ENCODE measurements at regions not wholly inside any gene's neighbourhood (a gene's known extent, or its start where the extent isn't known, plus 50 kb on each side); places are given as distances from the start of the nearest gene placed in this dataset.

DNA sequence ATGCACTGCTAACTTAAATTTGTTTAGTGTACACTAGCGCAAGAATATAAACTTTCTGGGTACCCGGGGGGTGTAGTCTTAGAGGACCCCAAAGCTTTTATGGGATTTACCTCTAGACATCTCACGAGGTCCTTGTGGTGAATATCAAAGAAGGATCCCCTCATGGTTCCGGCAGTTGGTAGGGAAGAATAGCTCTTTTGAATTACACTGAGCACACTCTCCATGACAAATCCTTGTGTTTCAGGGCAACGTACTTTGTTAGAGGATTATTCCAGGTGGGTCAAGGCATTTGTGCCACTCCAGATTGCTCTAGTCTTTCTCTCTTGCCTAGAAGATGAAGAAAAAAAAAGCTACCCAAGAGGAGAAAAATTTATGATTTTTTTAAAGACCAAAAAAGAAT is 387.6 kb downstream of the PDHA2 start:
- Histone ChIP-seq H3K4me3 (replicated peaks in 1 of 2; ENCODE audit: low read depth in 1 of 2, low read length in 2 of 2) (no peak overlapping the region), H3K79me2 (ENCODE audit: insufficient read depth, low read length) (no peaks in the 10 kb centered on the region), H3K9me3 (ENCODE audit: control insufficient read depth in 1 of 2, insufficient read depth in 1 of 2, low read depth in 1 of 2, low read length in 2 of 2) (no peaks in the 10 kb centered on the region), H2AFZ (ENCODE audit: low read depth, low read length, poor library complexity, severe bottlenecking) (no peak overlapping the region), H3K27ac (ENCODE audit: low read depth, low read length) (no peak overlapping the region), H4K20me1 (ENCODE audit: insufficient read depth) (no peaks in the 10 kb centered on the region), H3K27me3 (ENCODE audit: insufficient read depth, low read length) (no peaks in the 10 kb centered on the region), H3K36me3 (ENCODE audit: control insufficient read depth in 1 of 2, insufficient read depth in 2 of 2, low read length in 2 of 2) (no peaks in the 10 kb centered on the region), H3K4me1 (ENCODE audit: control insufficient read depth in 1 of 2, insufficient read depth in 2 of 2, low read length in 2 of 2) (no peaks in the 10 kb centered on the region; a peak in 1 of 4 replicates), H3K9ac (ENCODE audit: low read length) (no peak overlapping the region), H3K4me2 (ENCODE audit: low read length) (no peak overlapping the region), H3K9me2 (ENCODE audit: insufficient read depth) (no peaks in the 10 kb centered on the region)
- CTCF ChIA-PET, result no interaction called here
- ATAC-seq, result no peak
- RAD21 ChIA-PET (ENCODE audit: low non-redundant PET in 1 of 2, low total read pairs in 2 of 2, uncharacterized antibody in 2 of 2, unreplicated experiment in 2 of 2), result no interaction called here
- TF ChIP-seq JUND (IDR thresholded peaks at IDR 0.05), result no peak
- no peak for TF ChIP-seq RAD21 (IDR thresholded peaks at IDR 0.05; ENCODE audit: low read depth)
- no peak for TF ChIP-seq TCF7L2 (IDR thresholded peaks at IDR 0.05; ENCODE audit: borderline replicate concordance, extremely low read depth, insufficient read depth, insufficient read length)
- no peak for TF ChIP-seq POLR2A (IDR thresholded peaks at IDR 0.05; ENCODE audit: borderline replicate concordance, extremely low read depth, insufficient read depth, insufficient read length)
- TF ChIP-seq EZH2phosphoT487 (IDR thresholded peaks at IDR 0.05; ENCODE audit: borderline replicate concordance), result no peak
- no peak for TF ChIP-seq EZH2 (IDR thresholded peaks at IDR 0.05)
- TF ChIP-seq CBX3 (IDR thresholded peaks at IDR 0.05; ENCODE audit: low read depth), result no peak
- TF ChIP-seq SP1 (IDR thresholded peaks at IDR 0.05; ENCODE audit: low read depth), result no peak
- no peak for TF ChIP-seq YY1 (IDR thresholded peaks at IDR 0.05; ENCODE audit: extremely low read depth, insufficient replicate concordance, low read depth, low read length)
- no peak for TF ChIP-seq SRF (IDR thresholded peaks at IDR 0.05; ENCODE audit: low read depth)
- no peak for TF ChIP-seq EGR1 (IDR thresholded peaks at IDR 0.05; ENCODE audit: low read depth)
- no peak for TF ChIP-seq ELF1 (IDR thresholded peaks at IDR 0.05; ENCODE audit: borderline replicate concordance, low read depth)
- TF ChIP-seq, protein P1, sequence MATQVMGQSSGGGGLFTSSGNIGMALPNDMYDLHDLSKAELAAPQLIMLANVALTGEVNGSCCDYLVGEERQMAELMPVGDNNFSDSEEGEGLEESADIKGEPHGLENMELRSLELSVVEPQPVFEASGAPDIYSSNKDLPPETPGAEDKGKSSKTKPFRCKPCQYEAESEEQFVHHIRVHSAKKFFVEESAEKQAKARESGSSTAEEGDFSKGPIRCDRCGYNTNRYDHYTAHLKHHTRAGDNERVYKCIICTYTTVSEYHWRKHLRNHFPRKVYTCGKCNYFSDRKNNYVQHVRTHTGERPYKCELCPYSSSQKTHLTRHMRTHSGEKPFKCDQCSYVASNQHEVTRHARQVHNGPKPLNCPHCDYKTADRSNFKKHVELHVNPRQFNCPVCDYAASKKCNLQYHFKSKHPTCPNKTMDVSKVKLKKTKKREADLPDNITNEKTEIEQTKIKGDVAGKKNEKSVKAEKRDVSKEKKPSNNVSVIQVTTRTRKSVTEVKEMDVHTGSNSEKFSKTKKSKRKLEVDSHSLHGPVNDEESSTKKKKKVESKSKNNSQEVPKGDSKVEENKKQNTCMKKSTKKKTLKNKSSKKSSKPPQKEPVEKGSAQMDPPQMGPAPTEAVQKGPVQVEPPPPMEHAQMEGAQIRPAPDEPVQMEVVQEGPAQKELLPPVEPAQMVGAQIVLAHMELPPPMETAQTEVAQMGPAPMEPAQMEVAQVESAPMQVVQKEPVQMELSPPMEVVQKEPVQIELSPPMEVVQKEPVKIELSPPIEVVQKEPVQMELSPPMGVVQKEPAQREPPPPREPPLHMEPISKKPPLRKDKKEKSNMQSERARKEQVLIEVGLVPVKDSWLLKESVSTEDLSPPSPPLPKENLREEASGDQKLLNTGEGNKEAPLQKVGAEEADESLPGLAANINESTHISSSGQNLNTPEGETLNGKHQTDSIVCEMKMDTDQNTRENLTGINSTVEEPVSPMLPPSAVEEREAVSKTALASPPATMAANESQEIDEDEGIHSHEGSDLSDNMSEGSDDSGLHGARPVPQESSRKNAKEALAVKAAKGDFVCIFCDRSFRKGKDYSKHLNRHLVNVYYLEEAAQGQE (IDR thresholded peaks at IDR 0.05; ENCODE audit: low read depth), result no peak
- no peak for TF ChIP-seq SIN3A (IDR thresholded peaks at IDR 0.05; ENCODE audit: low read depth)
- TF ChIP-seq, protein P2, sequence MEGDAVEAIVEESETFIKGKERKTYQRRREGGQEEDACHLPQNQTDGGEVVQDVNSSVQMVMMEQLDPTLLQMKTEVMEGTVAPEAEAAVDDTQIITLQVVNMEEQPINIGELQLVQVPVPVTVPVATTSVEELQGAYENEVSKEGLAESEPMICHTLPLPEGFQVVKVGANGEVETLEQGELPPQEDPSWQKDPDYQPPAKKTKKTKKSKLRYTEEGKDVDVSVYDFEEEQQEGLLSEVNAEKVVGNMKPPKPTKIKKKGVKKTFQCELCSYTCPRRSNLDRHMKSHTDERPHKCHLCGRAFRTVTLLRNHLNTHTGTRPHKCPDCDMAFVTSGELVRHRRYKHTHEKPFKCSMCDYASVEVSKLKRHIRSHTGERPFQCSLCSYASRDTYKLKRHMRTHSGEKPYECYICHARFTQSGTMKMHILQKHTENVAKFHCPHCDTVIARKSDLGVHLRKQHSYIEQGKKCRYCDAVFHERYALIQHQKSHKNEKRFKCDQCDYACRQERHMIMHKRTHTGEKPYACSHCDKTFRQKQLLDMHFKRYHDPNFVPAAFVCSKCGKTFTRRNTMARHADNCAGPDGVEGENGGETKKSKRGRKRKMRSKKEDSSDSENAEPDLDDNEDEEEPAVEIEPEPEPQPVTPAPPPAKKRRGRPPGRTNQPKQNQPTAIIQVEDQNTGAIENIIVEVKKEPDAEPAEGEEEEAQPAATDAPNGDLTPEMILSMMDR (IDR thresholded peaks at IDR 0.05 in 2 of 3, conservative IDR thresholded peaks at IDR 0.05 in 1 of 3; ENCODE audit: borderline replicate concordance in 1 of 3, insufficient read depth in 1 of 3, low read depth in 2 of 3, low read length in 2 of 3), result no peak
- TF ChIP-seq POLR2AphosphoS5 (IDR thresholded peaks at IDR 0.05; ENCODE audit: low read depth, low read length), result no peak
- intact Hi-C loops (cut with micrococcal nuclease), result no loop called here
- DNase-seq (ENCODE audit: low read depth, low spot score), result no peak
- no TSS peak for BruUV-seq (replicated peaks)
- POLR2A ChIA-PET, result no interaction called here
